Transverse colon (tissue), 4 donors: ENCODE measurements at regions not wholly inside any gene's neighbourhood (a gene's known extent, or its start where the extent isn't known, plus 50 kb on each side); places are given as distances from the start of the nearest gene placed in this dataset.

Source experiments
- DNase-seq: peaks from one replicate; pipeline ENCODE4 v3.0.0-alpha.2; 2019
- H3K27ac ChIP-seq, 4 donors: fragments of 200-600 bp; sonication (generic); 2 replicates each; pipeline ENCODE4 v1.5.1; 2016 to 2018; ENCODE audit warnings: inconsistent platforms in 4 of 4
- H3K27me3 ChIP-seq: fragments of 200-600 bp; sonication (generic); 2 replicates; pipeline ENCODE4 v1.5.1; 2017; ENCODE audit warnings: inconsistent platforms
- H3K36me3 ChIP-seq, 4 donors: fragments of 200-600 bp; sonication (generic); 2 replicates each; pipeline ENCODE4 v1.5.1; 2017 to 2019; ENCODE audit warnings: inconsistent platforms in 4 of 4
- H3K4me1 ChIP-seq, 4 donors: fragments of 200-600 bp; sonication (generic); 2 replicates each; pipeline ENCODE4 v1.5.1; 2017 to 2020; ENCODE audit warnings: inconsistent platforms in 4 of 4
- H3K4me3 ChIP-seq, 4 donors: fragments of 200-600 bp; sonication (generic); 1 replicate in 1 of 4; 2 replicates in 3 of 4; pipeline versions ENCODE4 v1.5.1 to v1.6.1; 2017 to 2019; ENCODE audit warnings: inconsistent platforms in 4 of 4
- H3K9me3 ChIP-seq, 2 donors: fragments of 200-600 bp; sonication (generic); 2 replicates each; pipeline ENCODE4 v1.5.1; 2017 to 2019; ENCODE audit warnings: inconsistent platforms in 2 of 2
- EP300 ChIP-seq: sonication (generic); formaldehyde crosslinking; IDR thresholded peaks from one replicate; pipeline ENCODE4 v1.6.1; 2017; ENCODE audit warnings: antibody characterized with exemption, low read depth
- POLR2A ChIP-seq: fragments of 450-650 bp; IDR thresholded peaks from one replicate; pipeline ENCODE4 v1.6.1; 2016; ENCODE audit warnings: antibody characterized with exemption, mild to moderate bottlenecking, moderate library complexity
- POLR2AphosphoS5 ChIP-seq, 3 donors: sonication (generic); formaldehyde crosslinking; IDR thresholded peaks; one replicate each; pipeline ENCODE4 v1.6.1; 2016; ENCODE audit warnings: antibody characterized with exemption in 3 of 3
- WGBS, 2 donors: methylation state at CpG; one replicate each; pipeline ENCODE4 v1.1.5; 2018; ENCODE audit warnings: low coverage in 1 of 2; 5-methylcytosine and 5-hydroxymethylcytosine counted together
- in situ Hi-C, 4 donors: fragments of 200-750 bp; cut with MboI; loops; one replicate each; pipeline versions ENCODE4 v1.15.0 to v1.15.1; 2017; ENCODE audit warnings: low sequenced_read_pairs in 3 of 4, low pct_ligation_motif_present in 1 of 4, low pct_unique_long_range_greater_than_20kb in 1 of 4
- intact Hi-C: fragments of 100-400 bp; cut with DNase I; formaldehyde crosslinking; loops from one replicate; pipeline ENCODE4 v1.15.1; 2023; ENCODE audit warnings: low total_unique reads
- TF ChIP-seq, protein P1 (sequence below), 5 experiments: fragments of 200-600 bp in 3 of 5; fragments of 450-650 bp in 2 of 5; sonication (generic) in 3 of 5; IDR thresholded peaks; 1 replicate in 2 of 5; 2 replicates in 3 of 5; pipeline ENCODE4 v1.5.1; 2016 to 2017; ENCODE audit warnings: antibody characterized with exemption in 5 of 5, inconsistent platforms in 3 of 5, mild to moderate bottlenecking in 2 of 5, moderate library complexity in 1 of 5

DNA sequence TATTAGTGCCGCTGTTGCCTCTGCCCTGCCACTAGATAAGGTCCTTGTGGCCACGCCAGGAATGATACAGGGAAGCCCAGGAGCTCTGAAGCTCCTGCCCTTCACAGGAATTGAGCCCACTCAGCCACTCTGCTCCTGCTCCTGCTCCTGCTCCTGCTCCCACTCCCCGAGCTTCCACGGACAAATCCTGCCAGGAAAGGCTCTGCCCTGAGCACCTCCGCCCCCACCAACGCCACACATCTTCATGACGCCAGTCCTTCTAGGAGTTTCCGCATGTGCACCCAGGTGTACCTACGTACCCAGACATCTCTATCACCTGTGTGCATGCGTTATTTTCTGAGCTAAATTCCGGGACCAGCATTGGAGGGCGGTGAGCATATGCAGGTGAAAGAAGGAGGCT is 369.1 kb downstream of the C16orf95 start:
- TF ChIP-seq EP300 (no peak), POLR2A (no peak), POLR2AphosphoS5 (IDR thresholded peaks at IDR 0.05) (no peak)
- TF ChIP-seq, protein P1, sequence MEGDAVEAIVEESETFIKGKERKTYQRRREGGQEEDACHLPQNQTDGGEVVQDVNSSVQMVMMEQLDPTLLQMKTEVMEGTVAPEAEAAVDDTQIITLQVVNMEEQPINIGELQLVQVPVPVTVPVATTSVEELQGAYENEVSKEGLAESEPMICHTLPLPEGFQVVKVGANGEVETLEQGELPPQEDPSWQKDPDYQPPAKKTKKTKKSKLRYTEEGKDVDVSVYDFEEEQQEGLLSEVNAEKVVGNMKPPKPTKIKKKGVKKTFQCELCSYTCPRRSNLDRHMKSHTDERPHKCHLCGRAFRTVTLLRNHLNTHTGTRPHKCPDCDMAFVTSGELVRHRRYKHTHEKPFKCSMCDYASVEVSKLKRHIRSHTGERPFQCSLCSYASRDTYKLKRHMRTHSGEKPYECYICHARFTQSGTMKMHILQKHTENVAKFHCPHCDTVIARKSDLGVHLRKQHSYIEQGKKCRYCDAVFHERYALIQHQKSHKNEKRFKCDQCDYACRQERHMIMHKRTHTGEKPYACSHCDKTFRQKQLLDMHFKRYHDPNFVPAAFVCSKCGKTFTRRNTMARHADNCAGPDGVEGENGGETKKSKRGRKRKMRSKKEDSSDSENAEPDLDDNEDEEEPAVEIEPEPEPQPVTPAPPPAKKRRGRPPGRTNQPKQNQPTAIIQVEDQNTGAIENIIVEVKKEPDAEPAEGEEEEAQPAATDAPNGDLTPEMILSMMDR (IDR thresholded peaks at IDR 0.05): no peak
- no peak overlapping the region for H3K4me3 ChIP-seq
- H3K27ac ChIP-seq: no peak overlapping the region
- intact Hi-C loops (no loop called here), in situ Hi-C loops (no loop called here)
- no peaks in the 10 kb centered on the region for H3K4me1 ChIP-seq
- no peaks in the 10 kb centered on the region for H3K27me3 ChIP-seq
- WGBS, 2 donors: 91% methylated on average over 12 of the region's 12 CpGs; no CpG with 5 or more reads in 1 of the 2 donors
- H3K36me3 ChIP-seq: no peaks in the 10 kb centered on the region
- H3K9me3 ChIP-seq: no peaks in the 10 kb centered on the region
- DNase-seq: no peak

DNA sequence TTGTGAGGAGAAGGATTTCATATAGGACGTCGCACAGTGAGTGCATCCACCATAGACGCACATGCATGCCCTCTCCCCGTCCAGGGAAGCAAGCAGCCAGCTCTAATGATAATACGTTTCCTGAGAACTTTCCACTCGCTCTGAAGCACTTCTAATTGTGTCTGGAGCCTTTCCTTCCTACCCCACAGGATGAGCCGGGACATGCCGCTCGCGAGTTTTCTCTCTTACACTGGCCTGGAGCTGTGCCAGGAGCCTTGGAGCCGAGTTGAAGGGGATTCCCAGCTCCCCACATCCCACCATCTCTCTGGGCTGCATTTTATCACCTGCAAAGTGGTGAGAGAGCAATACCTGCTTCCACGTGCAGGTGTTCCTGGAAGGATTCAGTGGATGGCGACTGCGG is 368.1 kb downstream of the C16orf95 start:
- 60 to 64% methylated on average over 1 to 14 of the region's 14 CpGs for WGBS, 2 donors

DNA sequence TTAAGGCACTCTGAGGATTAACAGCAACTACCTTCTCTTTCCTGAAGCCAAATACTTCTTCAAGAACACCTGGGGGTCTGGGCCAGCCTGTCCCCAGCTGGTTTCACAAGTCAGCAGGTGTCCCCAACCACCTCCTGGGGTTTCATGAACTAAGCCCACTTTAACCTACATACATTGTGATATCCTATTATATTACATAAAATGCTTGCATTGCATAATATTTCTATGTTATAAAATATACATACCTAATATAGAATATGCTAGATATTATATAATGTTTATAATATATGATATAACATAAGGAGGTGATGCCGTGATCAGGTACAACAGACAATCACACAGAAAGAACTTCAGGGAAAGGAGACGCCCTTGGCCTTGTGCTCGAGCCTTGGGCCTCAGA is 367.6 kb downstream of the C16orf95 start:
- TF ChIP-seq EP300 (no peak), POLR2A (no peak), POLR2AphosphoS5 (IDR thresholded peaks at IDR 0.05) (no peak)
- TF ChIP-seq, protein P1 (IDR thresholded peaks at IDR 0.05): no peak
- no peak overlapping the region for H3K4me3 ChIP-seq
- H3K4me1 ChIP-seq: no peaks in the 10 kb centered on the region
- WGBS, 2 donors: 72 to 93% methylated on average over 2 to 3 of the region's 3 CpGs
- in situ Hi-C loops: no loop called here
- no peak for DNase-seq
- H3K36me3 ChIP-seq: no peaks in the 10 kb centered on the region
- intact Hi-C loops: no loop called here
- H3K27ac ChIP-seq: no peak overlapping the region
- H3K9me3 ChIP-seq: no peaks in the 10 kb centered on the region
- no peaks in the 10 kb centered on the region for H3K27me3 ChIP-seq

More for the DNA sequence above, 368.1 kb downstream of the C16orf95 start:
- TF ChIP-seq EP300: no peak
- no peak for TF ChIP-seq POLR2AphosphoS5 (IDR thresholded peaks at IDR 0.05)
- TF ChIP-seq, protein P1 (IDR thresholded peaks at IDR 0.05): no peak
- no peak for DNase-seq
- no peaks in the 10 kb centered on the region for H3K27me3 ChIP-seq
- H3K4me1 ChIP-seq: no peaks in the 10 kb centered on the region
- in situ Hi-C loops: no loop called here
- H3K36me3 ChIP-seq: no peaks in the 10 kb centered on the region
- H3K27ac ChIP-seq: no peak overlapping the region
- intact Hi-C loops: no loop called here
- H3K9me3 ChIP-seq: no peaks in the 10 kb centered on the region
- no peak overlapping the region for H3K4me3 ChIP-seq

DNA sequence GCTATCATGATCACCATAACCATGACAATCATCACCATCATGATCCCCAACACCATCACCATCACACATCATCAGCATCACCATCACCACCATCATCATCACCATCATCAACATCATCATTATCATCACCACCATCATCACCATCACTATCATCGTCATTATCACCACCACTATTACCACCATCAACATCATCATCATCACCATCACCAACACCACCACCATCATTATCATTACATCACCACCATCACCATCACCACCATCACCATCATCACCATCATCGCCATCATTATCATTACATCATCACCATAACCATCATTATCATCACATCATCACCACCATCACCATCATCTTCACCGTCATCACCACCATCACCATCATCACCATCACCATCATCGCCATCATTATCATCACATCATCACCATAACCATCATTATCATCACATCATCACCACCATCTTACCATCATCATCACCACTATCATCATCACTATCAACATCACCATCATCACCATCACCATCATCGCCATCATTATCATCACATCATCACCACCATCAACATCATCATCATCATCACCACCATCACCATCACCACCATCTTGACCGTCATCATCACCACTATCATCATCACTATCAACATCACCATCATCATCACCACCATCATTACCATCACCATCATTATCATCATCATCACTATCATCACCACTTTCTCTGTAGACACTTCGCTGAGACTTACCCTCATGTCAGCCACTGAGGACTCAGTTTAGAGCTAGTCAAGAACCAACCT is 366.0 kb downstream of the C16orf95 start:
- H3K4me1 ChIP-seq: no peaks in the 10 kb centered on the region
- intact Hi-C loops (no loop called here), in situ Hi-C loops (no loop called here)
- no peak for TF ChIP-seq POLR2AphosphoS5 (IDR thresholded peaks at IDR 0.05)
- no peak for TF ChIP-seq POLR2A
- TF ChIP-seq, protein P1 (IDR thresholded peaks at IDR 0.05): no peak
- TF ChIP-seq EP300: no peak
- H3K36me3 ChIP-seq: no peaks in the 10 kb centered on the region
- H3K27me3 ChIP-seq: peaks cover 2% of the 10 kb centered on the region
- no peak for DNase-seq
- H3K9me3 ChIP-seq: no peaks in the 10 kb centered on the region
- H3K4me3 ChIP-seq: no peak overlapping the region
- 82 to 92% methylated on average over 7 of the region's 7 CpGs for WGBS, 2 donors
- H3K27ac ChIP-seq: no peak overlapping the region
